Neural cell (in vitro differentiated cells): ENCODE measurements at regions not wholly inside any gene's neighbourhood (a gene's known extent, or its start where the extent isn't known, plus 50 kb on each side); places are given as distances from the start of the nearest gene placed in this dataset.

Experiments used
- H2AFZ ChIP-seq: fragments of 200-600, 300-800 bp; sonication (generic), shearing (Covaris generic); 2 replicates; pipeline ENCODE4 v1.6.0; 2014; ENCODE audit warnings: low read depth, mild to moderate bottlenecking, antibody characterized with exemption, low read length, moderate library complexity
- H3F3A ChIP-seq: fragments of 200-600 bp; shearing (Covaris generic); 2 replicates; pipeline ENCODE4 v1.6.1; 2016; ENCODE audit warnings: mild to moderate bottlenecking, moderate library complexity, mixed read lengths, antibody characterized with exemption, low read length; ENCODE audit not compliant: insufficient read depth, poor library complexity, severe bottlenecking
- H3K27ac ChIP-seq: fragments of 200-600, 300-800 bp; sonication (generic), shearing (Covaris generic); 2 replicates; pipeline ENCODE4 v1.5.1; 2014; ENCODE audit warnings: mild to moderate bottlenecking, low read length, moderate library complexity
- H3K27me3 ChIP-seq: fragments of 300-800, 200-600 bp; sonication (generic), shearing (Covaris generic); 2 replicates; pipeline ENCODE4 v1.6.0; 2014; ENCODE audit warnings: mild to moderate bottlenecking, low read depth, low read length, moderate library complexity; ENCODE audit not compliant: insufficient read depth
- H3K36me3 ChIP-seq: fragments of 300-800, 200-600 bp; sonication (generic), shearing (Covaris generic); 2 replicates; pipeline ENCODE4 v1.5.1; 2014; ENCODE audit warnings: mild to moderate bottlenecking, antibody characterized with exemption, low read length, moderate library complexity; ENCODE audit not compliant: insufficient read depth
- H3K4me2 ChIP-seq: fragments of 300-800, 200-600 bp; sonication (generic), shearing (Covaris generic); 2 replicates; pipeline ENCODE4 v1.6.0; 2014; ENCODE audit warnings: mild to moderate bottlenecking, low read length
- H3K4me3 ChIP-seq: fragments of 300-800, 200-600 bp; sonication (generic), shearing (Covaris generic); 2 replicates; pipeline ENCODE4 v1.5.1; 2014; ENCODE audit warnings: mild to moderate bottlenecking, low read length, moderate library complexity
- H3K79me2 ChIP-seq: fragments of 200-600 bp; shearing (Covaris generic); replicated peaks from 2 replicates; pipeline ENCODE4 v1.6.0; 2014; ENCODE audit warnings: mild to moderate bottlenecking, low read length, moderate library complexity; ENCODE audit not compliant: insufficient read depth
- H3K9ac ChIP-seq: fragments of 300-800, 200-600 bp; sonication (generic), shearing (Covaris generic); 2 replicates; pipeline ENCODE4 v1.6.1; 2016; ENCODE audit warnings: mild to moderate bottlenecking, low read length, mixed read lengths
- H3K9me2 ChIP-seq: fragments of 200-600 bp; shearing (Covaris generic); 2 replicates; pipeline ENCODE4 v1.6.1; 2016; ENCODE audit warnings: mild to moderate bottlenecking, low read length, mixed read lengths; ENCODE audit not compliant: insufficient read depth
- H3K9me3 ChIP-seq: fragments of 200-600, 300-800 bp; sonication (generic), shearing (Covaris generic); 2 replicates; pipeline ENCODE4 v1.6.1; 2016; ENCODE audit warnings: mild to moderate bottlenecking, mixed run types, low read length, moderate library complexity, mixed read lengths
- H4K20me1 ChIP-seq: fragments of 200-600 bp; shearing (Covaris generic); 2 replicates; pipeline ENCODE4 v1.6.1; 2016; ENCODE audit warnings: mild to moderate bottlenecking, mixed run types; ENCODE audit not compliant: insufficient read depth
- CTCF ChIP-seq: fragments of 450-650 bp; IDR thresholded peaks from 2 replicates; pipeline ENCODE4 v1.5.1; 2014; ENCODE audit warnings: antibody characterized with exemption, mild to moderate bottlenecking, moderate library complexity; ENCODE audit not compliant: poor library complexity, severe bottlenecking
- EP300 ChIP-seq: fragments of 450-650 bp; conservative IDR thresholded peaks from 2 replicates; pipeline ENCODE4 v1.6.1; 2014; ENCODE audit warnings: antibody characterized with exemption, mild to moderate bottlenecking, moderate library complexity; ENCODE audit not compliant: poor library complexity, severe bottlenecking
- EZH2 ChIP-seq: fragments of 200-600, 300-800 bp; shearing (Covaris generic), sonication (generic); IDR thresholded peaks from 2 replicates; pipeline ENCODE4 v1.6.1; 2014; ENCODE audit warnings: antibody characterized with exemption, low read length, borderline replicate concordance, mild to moderate bottlenecking; ENCODE audit not compliant: insufficient read depth, poor library complexity, severe bottlenecking
- MXI1 ChIP-seq: fragments of 450-650 bp; conservative IDR thresholded peaks from 2 replicates; pipeline ENCODE4 v1.6.1; 2014; ENCODE audit warnings: antibody characterized with exemption, mild to moderate bottlenecking; ENCODE audit not compliant: poor library complexity, severe bottlenecking
- POLR2AphosphoS5 ChIP-seq: IDR thresholded peaks from 2 replicates; pipeline ENCODE4 v1.6.1; 2012
- RAD21 ChIP-seq: fragments of 450-650 bp; conservative IDR thresholded peaks from 2 replicates; pipeline ENCODE4 v1.6.1; 2014; ENCODE audit warnings: antibody characterized with exemption, mild to moderate bottlenecking, moderate library complexity
- REST ChIP-seq: IDR thresholded peaks from 2 replicates; pipeline ENCODE4 v1.6.1; 2012; ENCODE audit warnings: borderline replicate concordance
- SMC3 ChIP-seq: fragments of 450-650 bp; conservative IDR thresholded peaks from 2 replicates; pipeline ENCODE4 v1.6.1; 2014; ENCODE audit warnings: antibody characterized with exemption, mild to moderate bottlenecking, moderate library complexity; ENCODE audit not compliant: poor library complexity
- TAF1 ChIP-seq: IDR thresholded peaks from 2 replicates; pipeline ENCODE4 v1.6.1; 2012; ENCODE audit warnings: low read depth

- H3K9ac ChIP-seq: no peak overlapping the region
- H3K36me3 ChIP-seq: no peaks in the 10 kb centered on the region
- H3K4me3 ChIP-seq: no peak overlapping the region
- TF ChIP-seq EP300 (no peak), POLR2AphosphoS5 (no peak)
- no peak overlapping the region for H3K4me2 ChIP-seq
- H3K27ac ChIP-seq: no peak overlapping the region
- H2AFZ ChIP-seq: no peak overlapping the region
- H3K9me3 ChIP-seq: no peaks in the 10 kb centered on the region
- no peaks in the 10 kb centered on the region for H4K20me1 ChIP-seq
- H3K27me3 ChIP-seq: no peaks in the 10 kb centered on the region
- no peaks in the 10 kb centered on the region for H3K79me2 ChIP-seq
- no peaks in the 10 kb centered on the region for H3K9me2 ChIP-seq
- no peaks in the 10 kb centered on the region for H3F3A ChIP-seq
Measured at GRCh38 chr5:53350368-53350767, 130.1 kb upstream of the FST start.

DNA sequence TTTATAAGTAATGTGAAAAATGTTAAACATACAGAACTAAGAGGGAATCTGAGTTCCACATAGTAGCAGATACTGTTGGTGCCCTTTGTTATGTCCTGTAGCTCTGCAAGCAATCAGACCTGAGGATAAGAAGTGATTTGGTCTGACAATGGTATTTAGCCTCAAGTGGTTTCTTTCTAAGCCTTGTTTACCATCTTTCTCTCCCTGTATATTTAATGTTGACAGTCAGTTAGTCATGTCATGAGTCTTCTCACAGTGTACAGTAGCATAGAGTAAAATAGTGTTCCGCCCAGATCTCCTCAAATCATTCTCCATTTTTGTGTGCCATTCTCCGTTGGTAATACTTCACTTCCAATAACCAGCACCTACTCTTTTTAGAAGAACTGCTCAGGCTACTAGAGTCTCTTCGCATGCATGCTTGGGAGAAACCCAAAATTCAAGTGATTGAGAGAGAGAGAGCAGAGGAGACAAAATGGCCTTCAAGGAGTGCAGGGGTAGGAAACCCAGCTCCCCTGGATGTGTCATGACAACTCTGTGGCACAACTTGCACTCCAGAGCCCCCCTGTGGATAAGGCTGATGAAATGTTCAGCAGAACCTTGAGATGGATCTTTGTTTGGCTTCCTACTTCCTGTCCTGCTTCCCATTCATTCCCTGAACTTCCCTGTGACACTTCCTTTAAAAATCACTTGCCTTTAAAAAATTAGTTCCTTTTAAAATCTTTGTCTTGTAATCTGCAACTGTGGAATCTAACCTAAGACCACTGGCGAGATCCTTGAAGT is 129.2 kb upstream of the FST start:
- no peak for TF ChIP-seq MXI1
- no peak for TF ChIP-seq TAF1
- no peak for TF ChIP-seq CTCF
- no peak for TF ChIP-seq SMC3
- no peak for TF ChIP-seq EP300
- TF ChIP-seq POLR2AphosphoS5: no peak
- no peak for TF ChIP-seq EZH2
- TF ChIP-seq REST: no peak
- no peak for TF ChIP-seq RAD21
- Histone ChIP-seq H3K27ac (no peak overlapping the region), H3K27me3 (no peaks in the 10 kb centered on the region), H4K20me1 (no peaks in the 10 kb centered on the region), H3K9me2 (no peaks in the 10 kb centered on the region), H3K4me3 (no peak overlapping the region), H3K79me2 (no peaks in the 10 kb centered on the region), H2AFZ (no peak overlapping the region), H3K4me2 (no peak overlapping the region), H3K9ac (no peak overlapping the region), H3F3A (no peaks in the 10 kb centered on the region), H3K9me3 (no peaks in the 10 kb centered on the region), H3K36me3 (no peaks in the 10 kb centered on the region)
